ENCODE measurements at regions not wholly inside any gene's neighbourhood (a gene's known extent, or its start where the extent isn't known, plus 50 kb on each side); places are given as distances from the start of the nearest gene placed in this dataset.

DNA sequence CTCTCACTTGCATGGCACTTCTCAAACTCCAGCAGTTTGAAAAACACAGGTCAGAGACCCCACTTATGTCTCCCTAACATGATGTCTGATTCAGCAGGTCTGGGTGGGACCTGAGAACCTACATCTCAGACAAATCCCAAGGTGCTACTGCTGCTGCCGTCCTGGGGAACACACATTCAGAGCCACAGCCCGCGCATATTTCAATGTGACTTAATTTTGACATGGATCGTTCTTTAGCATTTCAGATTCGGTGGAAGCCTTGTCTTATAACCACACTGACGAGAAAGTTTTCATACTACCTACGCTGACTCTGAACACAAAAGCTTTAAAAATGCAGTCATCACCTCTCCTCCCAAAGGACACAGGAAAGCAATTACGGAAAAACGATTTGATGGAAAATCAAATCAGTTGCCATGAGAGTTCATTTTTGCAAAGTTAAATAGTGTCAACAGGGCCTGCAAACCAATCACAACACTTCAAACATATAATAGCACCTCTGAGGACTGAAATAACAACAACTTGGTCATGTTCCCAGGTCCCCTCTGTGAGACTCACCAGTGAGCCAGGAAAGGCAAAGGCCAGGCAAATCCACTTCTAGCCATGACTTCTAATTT is 132.6 kb downstream of the SHANK2 start:
- no peak for TF ChIP-seq POLR2A (IDR thresholded peaks at IDR 0.05)
- TF ChIP-seq, protein P1, sequence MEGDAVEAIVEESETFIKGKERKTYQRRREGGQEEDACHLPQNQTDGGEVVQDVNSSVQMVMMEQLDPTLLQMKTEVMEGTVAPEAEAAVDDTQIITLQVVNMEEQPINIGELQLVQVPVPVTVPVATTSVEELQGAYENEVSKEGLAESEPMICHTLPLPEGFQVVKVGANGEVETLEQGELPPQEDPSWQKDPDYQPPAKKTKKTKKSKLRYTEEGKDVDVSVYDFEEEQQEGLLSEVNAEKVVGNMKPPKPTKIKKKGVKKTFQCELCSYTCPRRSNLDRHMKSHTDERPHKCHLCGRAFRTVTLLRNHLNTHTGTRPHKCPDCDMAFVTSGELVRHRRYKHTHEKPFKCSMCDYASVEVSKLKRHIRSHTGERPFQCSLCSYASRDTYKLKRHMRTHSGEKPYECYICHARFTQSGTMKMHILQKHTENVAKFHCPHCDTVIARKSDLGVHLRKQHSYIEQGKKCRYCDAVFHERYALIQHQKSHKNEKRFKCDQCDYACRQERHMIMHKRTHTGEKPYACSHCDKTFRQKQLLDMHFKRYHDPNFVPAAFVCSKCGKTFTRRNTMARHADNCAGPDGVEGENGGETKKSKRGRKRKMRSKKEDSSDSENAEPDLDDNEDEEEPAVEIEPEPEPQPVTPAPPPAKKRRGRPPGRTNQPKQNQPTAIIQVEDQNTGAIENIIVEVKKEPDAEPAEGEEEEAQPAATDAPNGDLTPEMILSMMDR (IDR thresholded peaks at IDR 0.05), result no peak
